SK-MEL-5 (cell line): ENCODE measurements at regions not wholly inside any gene's neighbourhood (a gene's known extent, or its start where the extent isn't known, plus 50 kb on each side); places are given as distances from the start of the nearest gene placed in this dataset.
"Not testable (repeated sequence)": the region's sequence is repeated elsewhere in the genome, so short reads cannot be mapped to it uniquely, and the experiment has no call there.

Experiments
- DNase-seq: peaks from one replicate; pipeline ENCODE4 v3.0.0-alpha.2; 2016; ENCODE audit warnings: low read depth, low spot score
- in situ Hi-C: cut with HindIII; loops from 2 replicates; pipeline ENCODE4 v1.10.0; 2016; ENCODE audit warnings: low sequenced_read_pairs, high pct_unique_total_duplicates, low pct_unique_long_range_greater_than_20kb

DNA sequence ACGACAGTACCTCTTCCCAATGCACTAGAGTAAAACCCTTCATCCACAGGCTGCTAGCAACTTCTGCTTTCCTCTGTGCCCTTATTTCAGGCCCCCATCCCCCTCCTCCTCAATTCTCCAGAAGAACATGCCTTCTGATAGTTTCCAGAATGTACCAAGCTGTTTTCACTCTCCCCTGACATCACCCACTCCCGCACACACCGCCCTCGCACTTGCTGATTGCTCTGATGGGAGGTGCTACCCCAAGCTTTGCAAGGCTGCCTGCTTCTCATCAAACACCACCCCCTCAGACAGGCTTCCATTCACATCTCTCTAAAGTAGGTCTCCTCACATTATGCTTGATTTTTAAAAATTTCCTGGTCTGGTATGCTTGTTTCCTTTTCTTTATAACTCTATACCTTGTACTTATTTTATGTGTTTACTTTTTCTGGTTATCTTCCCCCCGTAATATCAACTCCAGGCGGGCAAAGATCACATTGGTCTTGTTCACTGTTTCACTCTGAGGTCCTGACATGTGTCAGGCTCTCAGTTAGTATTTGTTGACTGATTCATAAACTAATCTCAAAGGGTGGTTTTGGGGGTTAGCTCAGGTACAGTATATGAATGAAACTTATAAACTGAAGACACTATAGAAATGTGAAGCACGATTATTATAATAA, 91.0 kb upstream of the C9orf72 start:
- no peak for DNase-seq
- in situ Hi-C loops, result no loop called here

DNA sequence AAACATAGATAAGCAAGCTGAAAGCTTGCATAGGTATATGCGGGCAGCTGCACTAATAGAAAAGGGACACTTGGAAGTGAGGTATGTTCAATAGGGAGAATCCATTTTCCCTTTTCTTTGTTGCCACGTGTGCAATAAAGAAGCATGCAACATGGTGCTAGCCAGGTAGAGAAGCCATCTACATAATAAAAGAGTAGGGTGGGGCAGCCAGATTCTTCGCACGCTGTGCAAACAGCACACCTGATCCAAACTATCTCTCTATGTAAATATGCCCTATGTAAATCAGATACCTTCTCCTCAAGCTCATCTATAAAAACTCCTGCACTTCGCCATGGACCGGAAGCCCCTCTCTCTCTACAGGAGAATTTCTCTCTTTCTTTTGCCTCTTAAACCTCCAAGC, 91.9 kb upstream of the C9orf72 start:
- no peak for DNase-seq

DNA sequence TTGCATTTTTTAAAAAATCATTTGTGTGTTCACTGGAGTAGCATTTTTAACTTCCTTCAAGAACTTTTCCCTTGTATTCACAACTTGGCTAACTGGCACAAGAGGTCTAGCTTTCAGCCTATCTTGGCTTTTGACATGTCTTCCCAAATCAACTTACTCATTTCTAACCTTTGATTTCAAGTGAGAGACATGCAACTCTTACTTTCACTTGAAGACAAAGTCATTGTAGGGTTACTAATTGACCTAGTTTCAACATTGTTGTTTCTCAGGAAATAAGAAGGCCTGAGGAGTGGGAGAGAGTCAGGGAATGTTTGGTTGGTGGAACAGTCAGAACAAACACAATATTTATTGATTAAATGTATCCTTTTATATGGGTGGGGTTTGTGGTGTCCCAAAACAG, 95.0 kb upstream of the C9orf72 start:
- in situ Hi-C loops, result no loop called here
- DNase-seq, result no peak

More for the DNA sequence above, 91.9 kb upstream of the C9orf72 start:
- in situ Hi-C loops, result no loop called here

DNA sequence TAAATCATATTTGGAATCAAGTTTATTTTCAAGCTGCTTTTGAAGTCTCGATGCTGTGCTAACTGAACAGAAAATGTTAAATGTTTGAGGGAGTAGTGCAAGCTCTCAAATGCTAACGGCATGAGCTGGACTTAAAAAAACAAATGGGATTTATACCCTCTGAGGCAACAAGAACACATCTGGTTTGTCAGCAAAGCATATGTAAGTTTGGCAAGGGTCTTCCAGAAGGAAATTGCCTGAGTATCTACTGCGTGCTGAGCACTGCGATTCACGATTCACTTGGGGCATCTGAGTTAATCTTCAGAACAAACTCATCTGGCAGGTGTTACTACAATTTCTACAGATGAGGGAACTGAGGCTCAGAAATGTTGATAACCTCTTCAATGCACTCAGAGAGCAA, 98.4 kb upstream of the C9orf72 start:
- in situ Hi-C loops, result no loop called here
- DNase-seq, result no peak

DNA sequence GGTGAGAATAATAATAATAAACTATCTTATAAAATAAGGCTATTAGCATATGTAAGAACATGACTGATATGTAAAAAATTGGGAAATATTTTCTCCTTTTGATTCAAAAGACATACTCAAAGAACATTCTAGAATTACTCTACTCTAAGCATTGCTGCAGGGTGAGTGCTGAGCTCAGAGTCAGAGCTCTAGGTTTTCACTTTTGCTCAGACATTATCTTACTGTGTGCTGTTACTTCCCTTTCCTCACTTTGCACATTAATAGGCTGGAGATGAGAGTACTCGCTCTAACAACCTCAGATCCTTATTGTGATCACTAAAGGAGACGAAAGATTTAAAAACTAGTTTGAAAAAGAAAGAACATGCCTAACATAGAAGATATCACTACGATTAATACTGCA, 99.4 kb upstream of the C9orf72 start:
- DNase-seq, result no peak
- in situ Hi-C loops, result no loop called here

DNA sequence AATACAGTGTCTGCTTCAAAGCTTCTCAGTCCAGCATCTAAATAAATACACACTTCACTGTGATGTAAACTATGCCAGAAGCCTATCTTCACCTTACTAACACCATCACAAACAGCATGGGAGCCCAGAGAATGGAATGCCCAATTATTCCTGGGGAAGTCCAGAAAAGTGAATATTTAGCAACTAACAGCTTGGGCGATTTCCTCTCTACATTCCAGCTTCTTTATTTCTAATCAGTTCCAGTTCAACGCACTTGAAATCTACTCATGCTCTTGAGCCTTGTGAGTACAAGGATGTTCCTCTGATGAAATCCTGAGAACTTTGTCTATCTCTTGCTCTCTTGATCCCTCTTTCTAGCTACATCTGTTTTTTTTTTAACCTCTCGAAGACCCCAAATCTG, 100.4 kb upstream of the C9orf72 start:
- in situ Hi-C loops, result no loop called here
- no peak for DNase-seq

DNA sequence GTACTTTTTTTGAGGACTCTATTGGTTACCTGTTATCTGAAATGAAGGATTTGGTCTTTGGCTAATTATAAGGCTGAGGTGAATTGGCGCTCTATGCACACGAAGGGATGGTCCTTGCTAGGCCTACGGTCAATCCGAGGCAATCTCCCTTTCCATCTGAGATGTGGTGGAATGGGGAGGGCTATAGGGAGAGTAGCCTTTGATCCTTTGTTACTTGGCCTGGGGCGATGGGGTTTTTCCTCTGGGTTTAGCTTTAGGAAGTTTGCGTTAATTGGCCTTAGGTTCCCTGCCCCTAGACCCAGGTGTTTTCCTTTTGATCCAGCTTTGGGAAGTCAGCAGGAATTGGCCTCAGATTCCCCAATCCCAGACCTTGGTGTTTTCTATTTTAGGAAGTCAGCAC, 102.1 kb upstream of the C9orf72 start:
- in situ Hi-C loops, result no loop called here
- DNase-seq, result no peak

DNA sequence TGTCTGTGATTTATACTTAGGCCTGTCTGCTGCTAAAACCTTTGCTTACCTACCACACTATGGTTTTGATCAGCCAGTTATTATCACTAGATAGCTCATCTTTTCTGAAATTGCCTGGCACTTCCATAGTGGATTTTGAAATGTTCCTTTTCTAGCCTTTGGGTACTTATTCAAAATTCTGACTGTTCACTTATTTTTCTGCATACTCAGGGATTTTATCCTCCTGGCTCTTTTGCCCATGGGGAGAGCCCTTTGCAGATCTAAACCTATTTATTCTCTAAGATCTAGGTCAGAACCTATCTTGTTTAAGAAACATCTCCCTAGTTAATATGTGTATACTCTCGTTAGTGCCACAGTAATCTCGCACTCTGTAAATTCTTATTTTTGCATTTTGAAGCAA, 103.5 kb upstream of the C9orf72 start:
- in situ Hi-C loops, result no loop called here
- no peak for DNase-seq

DNA sequence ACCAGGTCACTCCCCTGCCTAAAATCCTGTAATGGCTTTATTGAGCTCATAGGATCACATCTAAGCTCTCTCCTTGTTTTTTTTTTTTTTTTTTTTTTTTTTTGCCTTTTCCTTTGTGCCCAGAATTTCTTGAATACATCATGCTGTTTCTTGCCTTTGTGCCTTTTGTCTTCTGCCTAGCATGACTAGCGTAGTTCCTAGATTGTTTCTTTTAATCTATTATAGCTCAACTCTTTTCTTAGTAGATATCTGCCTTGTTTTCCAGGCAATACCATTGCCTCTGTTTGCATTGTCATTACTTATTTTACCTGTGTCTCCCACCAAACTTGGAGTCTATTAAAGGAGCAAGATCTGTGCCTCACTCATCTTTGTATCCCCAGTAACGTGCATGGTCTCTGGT, 106.1 kb upstream of the C9orf72 start:
- in situ Hi-C loops, result no loop called here
- DNase-seq, result no peak

DNA sequence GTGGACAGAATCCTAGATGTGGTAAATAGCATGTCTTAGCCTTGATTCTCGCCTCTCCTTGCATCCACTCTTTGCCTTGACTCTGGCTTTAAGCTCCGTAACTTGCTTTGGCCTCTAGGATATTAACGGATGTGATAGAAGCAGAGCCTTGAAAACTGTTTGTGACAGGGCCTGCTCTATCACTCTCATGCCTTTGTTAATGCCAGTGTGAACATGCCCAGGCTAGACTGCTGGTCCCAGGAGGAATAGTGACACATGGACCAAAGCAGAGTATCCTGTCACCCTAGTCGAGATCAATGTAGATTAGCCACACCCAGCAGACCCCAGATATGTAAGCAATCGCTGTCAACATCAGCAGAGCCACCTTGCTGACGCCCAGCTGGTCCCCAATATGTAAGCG, 109.9 kb upstream of the C9orf72 start:
- in situ Hi-C loops, result no loop called here
- no peak for DNase-seq

DNA sequence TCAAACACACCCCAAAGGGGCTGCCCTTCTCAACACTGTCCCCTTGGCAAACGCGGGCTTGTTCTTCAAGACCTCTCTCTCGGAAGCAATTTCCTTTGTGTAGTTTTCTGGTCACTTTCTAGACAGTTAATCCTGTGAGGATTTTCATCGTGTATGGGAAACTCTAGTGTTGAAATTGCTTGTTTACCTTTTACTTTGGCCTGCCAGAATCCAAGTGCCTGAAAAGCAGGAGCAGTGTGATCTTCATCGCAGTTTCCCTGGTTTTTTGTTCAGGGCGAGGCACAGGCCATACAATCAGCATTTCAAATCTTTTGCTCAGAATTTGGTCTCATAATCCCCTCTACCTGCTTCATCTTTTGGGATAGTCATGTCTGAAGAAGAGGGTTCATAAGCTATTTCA, 115.7 kb upstream of the C9orf72 start:
- DNase-seq, result no peak
- in situ Hi-C loops, result no loop called here

DNA sequence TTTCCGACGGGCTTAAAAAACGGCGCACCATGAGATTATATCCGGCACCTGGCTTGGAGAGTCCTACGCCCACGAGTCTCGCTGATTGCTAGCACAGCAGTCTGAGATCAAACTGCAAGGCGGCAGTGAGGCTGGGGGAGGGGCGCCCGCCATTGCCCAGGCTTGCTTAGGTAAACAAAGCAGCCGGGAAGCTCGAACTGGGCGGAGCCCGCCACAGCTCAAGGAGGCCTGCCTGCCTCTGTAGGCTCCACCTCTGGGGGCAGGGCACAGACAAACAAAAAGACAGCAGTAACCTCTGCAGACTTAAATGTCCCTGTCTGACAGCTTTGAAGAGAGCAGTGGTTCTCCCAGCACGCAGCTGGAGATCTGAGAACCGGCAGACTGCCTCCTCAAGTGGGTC, 117.5 kb upstream of the C9orf72 start:
- DNase-seq, in situ Hi-C loops: not testable (repeated sequence)

DNA sequence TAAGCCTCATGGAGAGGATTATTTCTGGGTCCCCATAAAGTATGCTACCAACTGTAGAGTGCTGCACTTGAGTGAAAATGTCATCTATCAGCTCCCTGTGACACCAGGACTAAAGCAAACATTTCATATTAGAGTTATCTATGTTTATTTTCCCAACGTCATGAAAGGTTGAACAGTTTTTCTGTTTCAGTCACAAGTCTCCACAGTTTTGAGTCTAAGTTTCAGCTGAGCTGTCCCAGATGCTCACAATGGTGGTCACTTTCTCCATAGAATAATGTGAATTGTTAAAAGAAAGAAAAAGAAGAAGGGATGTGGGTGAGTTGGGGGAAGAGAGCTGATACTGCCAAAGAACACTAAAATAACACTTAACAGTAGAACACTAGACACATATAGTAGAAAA, 126.3 kb upstream of the C9orf72 start:
- in situ Hi-C loops, result no loop called here
- no peak for DNase-seq

DNA sequence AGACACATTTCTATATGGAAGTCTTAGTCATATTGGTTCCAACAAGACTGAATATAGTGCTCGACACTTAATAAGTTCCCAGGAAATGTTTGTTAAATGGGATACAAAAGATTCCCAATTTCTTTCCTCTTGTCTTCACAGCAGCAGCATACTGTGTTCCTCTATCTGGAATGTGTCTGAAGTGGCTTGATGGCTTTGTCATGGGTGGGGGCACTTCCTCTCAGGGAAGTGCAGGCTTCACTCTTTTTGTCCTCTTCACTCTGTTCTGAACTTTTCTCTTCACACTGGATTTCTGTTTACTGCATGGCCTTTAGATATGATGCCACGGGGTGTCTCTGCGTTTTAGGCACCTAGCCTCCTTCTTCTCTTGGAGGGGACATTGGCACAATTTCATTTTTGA, 127.7 kb upstream of the C9orf72 start:
- DNase-seq, result no peak
- in situ Hi-C loops, result no loop called here

DNA sequence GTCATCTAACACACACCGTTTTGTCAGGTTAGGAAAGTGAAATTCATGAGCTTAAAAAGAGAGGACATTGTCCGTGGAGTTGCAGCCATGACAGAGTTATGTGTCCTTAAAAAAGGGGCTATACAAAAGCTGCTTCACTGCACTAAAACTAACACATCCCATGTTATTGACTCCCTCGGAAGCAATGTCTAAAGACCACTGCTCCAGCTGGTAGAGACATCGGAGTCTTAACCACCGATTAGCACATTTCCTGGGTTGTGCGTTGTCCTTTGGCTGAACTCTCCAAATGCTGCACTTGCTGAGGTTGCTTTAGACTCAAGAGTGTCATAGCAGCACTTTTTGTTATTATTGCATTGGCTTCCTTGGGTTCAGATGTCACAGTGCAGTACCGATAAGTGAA, 128.3 kb upstream of the C9orf72 start:
- DNase-seq, result no peak

DNA sequence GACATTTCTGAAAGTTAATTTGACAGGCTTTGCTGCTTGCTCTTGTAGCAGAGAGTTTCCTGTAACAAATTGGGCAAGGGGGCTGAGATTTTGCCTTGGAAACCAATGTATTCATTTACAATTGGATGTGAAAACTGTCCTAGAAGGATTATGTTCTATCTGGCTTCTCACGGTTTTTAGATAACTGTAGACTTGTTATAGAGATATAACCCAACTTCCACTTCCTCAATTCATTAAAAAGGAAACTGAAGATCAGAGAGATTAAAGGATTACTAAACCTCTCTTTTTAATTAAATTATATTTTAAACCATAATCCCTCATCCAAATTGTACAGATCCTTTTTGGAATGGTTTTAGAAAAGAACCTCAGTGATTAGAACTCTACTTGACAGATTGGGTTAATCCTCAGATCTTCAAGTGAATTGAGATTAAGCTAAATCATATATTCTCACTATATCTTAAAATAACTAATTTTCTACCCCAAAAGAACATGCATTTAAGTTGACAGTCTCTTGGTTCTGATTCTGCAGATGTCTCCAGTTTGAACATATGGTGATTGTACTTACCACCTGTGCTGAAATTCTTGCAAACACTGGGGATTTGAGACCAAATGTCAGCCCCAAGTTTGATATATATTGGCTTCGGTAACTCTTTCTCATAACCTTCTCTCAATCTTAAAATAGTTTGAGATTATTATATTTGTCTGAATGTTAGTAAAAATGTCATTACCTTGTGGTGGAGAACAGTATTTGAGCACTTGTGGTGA, 130.1 kb upstream of the C9orf72 start:
- in situ Hi-C loops, result no loop called here
- no peak for DNase-seq

More for the DNA sequence above, 128.3 kb upstream of the C9orf72 start:
- in situ Hi-C loops, result no loop called here

DNA sequence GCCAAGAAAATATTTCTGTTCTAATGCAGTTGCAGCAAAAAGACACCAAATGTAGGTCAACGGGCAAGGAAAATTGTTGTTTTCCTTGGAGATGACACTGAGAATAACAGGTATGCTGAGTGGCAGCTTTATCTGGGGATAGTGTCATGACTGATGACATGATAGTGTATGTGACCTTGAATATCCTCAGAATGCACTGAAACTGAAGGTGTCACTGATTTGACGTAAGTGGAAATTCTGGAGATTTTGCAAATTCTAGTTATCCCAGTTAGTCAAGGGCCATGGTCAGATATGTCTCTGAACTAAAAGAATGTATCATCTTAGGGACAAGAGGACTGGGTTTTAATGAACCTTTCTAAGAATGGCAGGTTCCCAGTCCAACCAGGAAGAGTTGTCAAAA, 138.0 kb upstream of the C9orf72 start:
- in situ Hi-C loops, result no loop called here
- DNase-seq, result no peak

DNA sequence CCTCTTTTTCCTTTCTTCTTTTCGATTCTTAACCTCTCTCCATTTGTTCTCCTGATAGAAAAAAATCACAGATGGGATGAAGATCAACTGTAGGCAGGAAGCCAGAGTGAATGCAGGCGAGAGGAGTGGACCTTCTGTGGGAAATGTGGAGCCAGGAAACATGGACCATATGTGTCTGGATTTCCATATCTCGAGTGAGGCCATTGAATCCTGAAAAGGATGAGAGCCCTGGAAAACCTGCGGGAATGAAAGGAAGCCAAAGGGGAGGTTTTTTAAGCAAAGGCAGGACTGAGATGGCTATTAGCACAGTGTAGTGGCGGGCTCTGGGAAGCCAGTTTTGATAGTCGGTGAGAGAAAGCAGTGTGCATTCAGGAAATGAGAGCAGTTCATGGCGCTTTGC, 139.5 kb upstream of the C9orf72 start:
- in situ Hi-C loops, result no loop called here
- DNase-seq, result no peak

DNA sequence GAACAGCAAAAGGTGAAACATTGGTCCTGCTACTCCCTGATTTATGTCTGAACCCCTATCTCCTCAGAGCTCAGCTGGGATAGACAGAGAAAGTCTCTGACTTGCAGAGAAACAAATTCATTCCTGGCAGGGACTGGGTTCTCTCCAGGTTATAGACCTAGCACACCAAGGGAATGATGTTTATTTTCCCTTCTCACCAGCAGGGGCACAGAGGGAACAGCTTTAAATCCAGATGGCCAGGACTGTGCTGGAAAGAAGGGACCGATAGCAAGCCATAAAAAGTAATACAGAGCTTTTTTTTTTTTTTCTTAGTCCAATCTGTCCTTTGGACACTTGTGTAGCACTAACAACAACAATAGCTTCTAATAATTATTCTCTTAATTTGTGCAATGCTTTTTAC, 141.1 kb upstream of the C9orf72 start:
- DNase-seq, result peak; percentile 22
- in situ Hi-C loops, result no loop called here
